ENCODE measurements at regions not wholly inside any gene's neighbourhood (a gene's known extent, or its start where the extent isn't known, plus 50 kb on each side); places are given as distances from the start of the nearest gene placed in this dataset.

- no peak for TF ChIP-seq CTCF (IDR thresholded peaks at IDR 0.05)
- TF ChIP-seq ZFX (IDR thresholded peaks at IDR 0.05; ENCODE audit: borderline replicate concordance): no peak
Observed at GRCh38 chr5:168005093-168005492, 286.4 kb upstream of the WWC1 start.
